SK-N-SH (cell line): ENCODE measurements at regions not wholly inside any gene's neighbourhood (a gene's known extent, or its start where the extent isn't known, plus 50 kb on each side); places are given as distances from the start of the nearest gene placed in this dataset.

Experiments used
- EZH2phosphoT487 ChIP-seq: fragments of 200-600 bp; sonication (generic); IDR thresholded peaks from 2 replicates; pipeline ENCODE4 v1.6.1; 2017; ENCODE audit warnings: low read depth, mixed run types, mild to moderate bottlenecking, antibody characterized with exemption, moderate library complexity, borderline replicate concordance
- TF ChIP-seq, protein P1 (sequence below): fragments of 150-350 bp; IDR thresholded peaks from 2 replicates; pipeline ENCODE4 v1.6.1; 2017; ENCODE audit warnings: antibody characterized with exemption, low read length, low read depth, borderline replicate concordance
- TF ChIP-seq, protein P2 (sequence below): fragments of 200-600 bp; sonication (generic); IDR thresholded peaks from 2 replicates; pipeline ENCODE4 v1.6.1; 2017; ENCODE audit warnings: antibody characterized with exemption, mild to moderate bottlenecking, moderate library complexity
- TF ChIP-seq, protein P3 (sequence below): IDR thresholded peaks from 2 replicates; pipeline ENCODE4; 2012

DNA sequence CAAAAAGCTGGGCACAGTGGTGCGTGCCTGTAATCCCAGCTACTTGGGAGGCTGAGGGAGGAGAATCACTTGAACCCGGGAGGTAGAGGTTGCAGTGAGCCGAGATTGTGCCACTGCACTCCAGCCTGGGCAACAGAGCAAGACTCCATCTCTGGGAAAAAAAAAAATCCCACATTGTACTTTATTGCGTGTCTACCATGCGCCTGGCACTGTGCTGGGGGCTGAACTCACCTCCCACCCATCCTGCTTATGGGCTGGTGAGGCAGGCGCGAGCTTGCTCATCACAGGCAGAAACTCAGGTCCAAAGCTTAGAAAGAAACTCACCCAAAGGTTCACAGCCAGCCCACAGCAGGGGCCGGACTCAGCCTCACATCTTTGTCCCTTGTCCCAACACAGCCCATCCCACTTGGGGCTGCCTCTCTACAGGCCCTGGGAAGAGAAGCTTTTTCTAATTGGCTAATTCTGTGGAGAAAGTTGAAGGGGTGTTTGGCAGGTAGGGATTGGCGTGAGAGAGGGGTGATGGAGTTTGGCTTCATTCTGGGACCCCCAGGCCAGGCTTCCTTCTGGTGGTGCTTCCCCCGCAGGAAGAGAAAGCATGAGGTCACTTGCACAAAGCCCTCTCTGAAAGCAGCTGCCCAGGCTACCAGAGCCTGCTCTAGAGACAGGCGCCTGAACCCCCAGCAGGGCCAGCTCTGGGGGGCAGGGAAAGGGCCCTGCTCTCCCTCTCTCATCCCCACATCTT lies 122.6 kb upstream of the SMAD3 start:
- TF ChIP-seq, protein P1, sequence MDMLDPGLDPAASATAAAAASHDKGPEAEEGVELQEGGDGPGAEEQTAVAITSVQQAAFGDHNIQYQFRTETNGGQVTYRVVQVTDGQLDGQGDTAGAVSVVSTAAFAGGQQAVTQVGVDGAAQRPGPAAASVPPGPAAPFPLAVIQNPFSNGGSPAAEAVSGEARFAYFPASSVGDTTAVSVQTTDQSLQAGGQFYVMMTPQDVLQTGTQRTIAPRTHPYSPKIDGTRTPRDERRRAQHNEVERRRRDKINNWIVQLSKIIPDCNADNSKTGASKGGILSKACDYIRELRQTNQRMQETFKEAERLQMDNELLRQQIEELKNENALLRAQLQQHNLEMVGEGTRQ, result no peak
- TF ChIP-seq, protein P2, sequence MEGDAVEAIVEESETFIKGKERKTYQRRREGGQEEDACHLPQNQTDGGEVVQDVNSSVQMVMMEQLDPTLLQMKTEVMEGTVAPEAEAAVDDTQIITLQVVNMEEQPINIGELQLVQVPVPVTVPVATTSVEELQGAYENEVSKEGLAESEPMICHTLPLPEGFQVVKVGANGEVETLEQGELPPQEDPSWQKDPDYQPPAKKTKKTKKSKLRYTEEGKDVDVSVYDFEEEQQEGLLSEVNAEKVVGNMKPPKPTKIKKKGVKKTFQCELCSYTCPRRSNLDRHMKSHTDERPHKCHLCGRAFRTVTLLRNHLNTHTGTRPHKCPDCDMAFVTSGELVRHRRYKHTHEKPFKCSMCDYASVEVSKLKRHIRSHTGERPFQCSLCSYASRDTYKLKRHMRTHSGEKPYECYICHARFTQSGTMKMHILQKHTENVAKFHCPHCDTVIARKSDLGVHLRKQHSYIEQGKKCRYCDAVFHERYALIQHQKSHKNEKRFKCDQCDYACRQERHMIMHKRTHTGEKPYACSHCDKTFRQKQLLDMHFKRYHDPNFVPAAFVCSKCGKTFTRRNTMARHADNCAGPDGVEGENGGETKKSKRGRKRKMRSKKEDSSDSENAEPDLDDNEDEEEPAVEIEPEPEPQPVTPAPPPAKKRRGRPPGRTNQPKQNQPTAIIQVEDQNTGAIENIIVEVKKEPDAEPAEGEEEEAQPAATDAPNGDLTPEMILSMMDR, result no peak
- no peak for TF ChIP-seq EZH2phosphoT487
- TF ChIP-seq, protein P3, sequence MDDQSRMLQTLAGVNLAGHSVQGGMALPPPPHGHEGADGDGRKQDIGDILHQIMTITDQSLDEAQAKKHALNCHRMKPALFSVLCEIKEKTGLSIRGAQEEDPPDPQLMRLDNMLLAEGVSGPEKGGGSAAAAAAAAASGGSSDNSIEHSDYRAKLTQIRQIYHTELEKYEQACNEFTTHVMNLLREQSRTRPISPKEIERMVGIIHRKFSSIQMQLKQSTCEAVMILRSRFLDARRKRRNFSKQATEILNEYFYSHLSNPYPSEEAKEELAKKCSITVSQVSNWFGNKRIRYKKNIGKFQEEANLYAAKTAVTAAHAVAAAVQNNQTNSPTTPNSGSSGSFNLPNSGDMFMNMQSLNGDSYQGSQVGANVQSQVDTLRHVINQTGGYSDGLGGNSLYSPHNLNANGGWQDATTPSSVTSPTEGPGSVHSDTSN, result no peak
